GM10266 (cell line): ENCODE measurements at regions not wholly inside any gene's neighbourhood (a gene's known extent, or its start where the extent isn't known, plus 50 kb on each side); places are given as distances from the start of the nearest gene placed in this dataset.
A peak's percentile ranks its signal among the peaks of the same experiment; 100 is the strongest.

Experiments
- DNase-seq: peaks from one replicate; pipeline ENCODE4 v3.0.0; 2012; ENCODE audit errors: extremely low spot score
- CTCF ChIP-seq: IDR thresholded peaks from 2 replicates; pipeline ENCODE4 v1.5.1; 2012; ENCODE audit warnings: mild to moderate bottlenecking, low read depth; ENCODE audit not compliant: control insufficient read depth, insufficient read depth; ENCODE audit errors: missing control alignments

DNA sequence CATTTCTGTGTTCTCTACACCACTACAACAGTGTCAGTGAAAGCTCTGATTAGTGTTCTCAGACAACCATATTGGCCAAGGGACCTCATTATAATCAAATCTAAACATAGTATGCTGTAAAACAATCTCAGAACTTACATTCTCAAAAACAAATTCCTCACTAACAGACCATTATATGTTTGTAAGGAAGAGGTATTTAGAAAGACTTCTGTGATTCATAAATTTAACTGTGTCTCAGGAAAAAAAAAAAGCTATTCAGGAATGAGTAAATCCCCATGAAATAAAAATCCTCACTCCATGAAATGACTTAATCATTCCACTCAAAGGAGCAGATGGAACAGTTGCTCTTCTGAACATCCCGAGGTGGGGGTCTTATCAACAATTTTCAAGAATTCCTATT is 413.0 kb downstream of the CDH2 start:
- DNase-seq = no peak
- no peak for TF ChIP-seq CTCF

- no peak for DNase-seq
- TF ChIP-seq CTCF = no peak
Observed at GRCh38 chr18:27763341-27763740, 413.6 kb downstream of the CDH2 start.

DNA sequence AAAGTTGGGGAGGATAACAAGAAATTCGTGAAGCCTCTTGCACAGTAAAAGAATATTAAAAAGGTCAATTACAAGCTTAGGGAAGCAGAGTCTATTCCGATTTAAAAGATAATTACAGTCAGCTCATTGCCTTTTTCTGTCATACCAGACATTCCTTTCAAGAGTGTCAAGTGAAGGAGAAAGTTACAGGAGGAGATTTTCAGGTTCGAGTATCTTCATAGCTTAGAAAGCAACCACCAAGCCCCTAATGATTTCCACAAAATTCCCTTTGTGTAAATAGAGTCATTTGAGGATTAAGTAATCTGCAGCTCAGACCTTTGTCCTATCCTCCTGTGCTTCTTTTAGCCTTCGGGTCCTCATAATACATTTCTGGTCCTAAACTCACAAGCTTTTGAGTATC is 414.9 kb downstream of the CDH2 start:
- DNase-seq = no peak

GRCh38 chr18:27752944-27753343 is 424.0 kb downstream of the CDH2 start:
- TF ChIP-seq CTCF = no peak
- DNase-seq = no peak

More for the DNA sequence above, 414.9 kb downstream of the CDH2 start:
- TF ChIP-seq CTCF = no peak

GRCh38 chr18:27750923-27751322 is 426.0 kb downstream of the CDH2 start:
- TF ChIP-seq CTCF = no peak
- DNase-seq = no peak

DNA sequence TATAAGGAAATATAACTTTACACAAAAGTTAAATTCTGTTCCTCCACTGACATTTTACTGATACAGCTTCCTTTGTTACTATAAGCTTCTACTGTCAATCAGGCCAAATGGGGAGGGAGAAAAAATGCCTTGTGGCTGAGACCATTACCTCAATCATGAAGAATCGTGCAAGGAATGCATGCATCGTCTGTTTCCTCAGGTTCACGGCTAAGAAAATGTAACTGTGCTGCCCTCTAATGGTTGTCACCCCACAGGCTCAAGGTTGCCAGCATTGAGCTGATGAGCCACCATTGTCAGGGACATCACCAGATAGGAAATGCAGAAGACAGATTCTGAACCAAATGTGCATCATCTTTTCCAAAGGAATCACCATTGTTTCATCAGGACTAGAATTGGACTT is 426.9 kb downstream of the CDH2 start:
- peak; percentile 3 for DNase-seq
- peak; percentile 48 for TF ChIP-seq CTCF

DNA sequence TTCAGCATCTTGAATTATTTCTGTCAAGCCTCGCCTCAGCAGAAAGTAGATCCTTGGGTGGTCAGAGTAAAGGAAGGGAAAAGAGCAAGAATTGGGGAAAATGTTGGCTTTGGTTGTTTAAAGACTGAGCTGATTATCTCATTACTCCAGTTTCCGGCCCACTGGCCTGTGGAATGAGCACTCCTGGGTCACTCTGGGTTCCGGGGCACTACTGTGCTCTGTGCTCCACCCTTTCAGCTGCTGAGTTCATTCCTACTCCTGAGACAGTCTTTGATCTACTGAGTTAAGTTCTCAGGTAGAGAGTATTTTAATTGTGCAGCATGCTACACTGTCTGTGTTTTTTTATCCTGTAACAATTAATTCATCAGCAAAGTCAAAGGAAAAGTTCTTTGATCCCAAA is 427.7 kb downstream of the CDH2 start:
- DNase-seq = no peak
- TF ChIP-seq CTCF = no peak
